T47D (cell line): ENCODE measurements at regions not wholly inside any gene's neighbourhood (a gene's known extent, or its start where the extent isn't known, plus 50 kb on each side); places are given as distances from the start of the nearest gene placed in this dataset.
"Not testable (repeated sequence)": the region's sequence is repeated elsewhere in the genome, so short reads cannot be mapped to it uniquely, and the experiment has no call there.

ENCODE experiments used
- DNase-seq, 2 experiments: peaks; one replicate each; pipeline versions ENCODE4 v3.0.0 to v3.0.0-alpha.2; 2011 to 2012; ENCODE audit warnings: low read depth in 1 of 2, low spot score in 1 of 2
- JUND ChIP-seq: IDR thresholded peaks from 2 replicates; pipeline ENCODE4 v1.6.1; 2012; ENCODE audit warnings: low read depth
- in situ Hi-C: cut with HindIII; loops from 2 replicates; pipeline ENCODE4 v1.10.0; 2016; ENCODE audit warnings: low sequenced_read_pairs, low pct_unique_long_range_greater_than_20kb

DNA sequence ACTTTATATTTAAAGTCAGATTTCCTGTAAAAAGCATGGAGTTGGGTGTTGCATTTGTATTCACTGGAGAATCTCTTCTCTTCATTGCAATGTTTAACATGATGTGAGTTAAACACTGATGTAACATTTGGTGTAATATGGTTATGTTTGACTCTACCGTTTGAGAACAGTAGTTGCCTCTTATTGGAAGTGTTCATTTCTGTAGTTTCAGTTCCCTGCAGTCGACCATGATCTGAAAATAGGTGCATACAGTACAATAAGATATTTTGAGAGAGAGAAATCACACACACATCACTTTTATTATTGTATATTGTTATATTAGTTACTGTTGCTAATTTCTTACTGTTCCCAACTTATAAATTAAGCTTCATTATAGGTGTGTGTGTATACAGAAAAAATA lies 105.2 kb upstream of the SPACA7 start:
- in situ Hi-C loops: no loop called here
- TF ChIP-seq JUND: no peak
- no peak for DNase-seq

DNA sequence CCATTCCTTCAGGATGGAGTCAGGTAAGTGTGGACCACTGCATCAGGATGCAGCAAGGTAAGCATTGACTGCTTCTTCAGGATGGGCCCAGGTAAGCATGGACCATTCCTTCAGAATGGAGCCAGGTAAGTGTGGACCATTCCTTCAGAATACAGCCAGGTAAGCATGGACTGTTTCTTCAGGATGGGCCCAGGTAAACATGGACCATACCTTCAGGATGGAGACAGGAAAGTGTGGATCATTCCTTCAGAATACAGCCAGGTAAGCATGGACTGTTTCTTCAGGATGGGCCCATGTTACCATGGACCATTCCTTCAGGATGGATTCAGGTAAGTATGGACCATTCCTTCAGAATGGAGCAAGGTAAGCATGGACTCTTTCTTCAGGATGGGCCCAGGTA lies 89.4 kb upstream of the SPACA7 start:
- DNase-seq, in situ Hi-C loops: not testable (repeated sequence)

DNA sequence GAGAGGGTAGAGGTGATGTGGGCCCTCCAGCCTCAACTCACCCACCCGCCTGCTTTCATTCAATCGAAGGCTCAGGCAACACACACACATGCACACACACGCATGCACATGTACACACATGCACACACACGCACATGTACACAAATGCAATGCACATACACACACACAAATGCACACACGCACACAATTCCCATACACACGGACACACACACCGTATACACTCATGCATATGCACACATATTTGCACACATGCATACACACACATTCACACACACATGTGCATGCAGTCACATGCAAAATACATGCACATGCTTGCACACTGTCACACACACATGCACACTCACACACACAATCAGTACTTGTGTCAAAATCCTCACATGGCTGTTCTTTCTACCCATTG lies 55.9 kb upstream of the SPACA7 start:
- no peak for TF ChIP-seq JUND
- in situ Hi-C loops: no loop called here
- no peak for DNase-seq

DNA sequence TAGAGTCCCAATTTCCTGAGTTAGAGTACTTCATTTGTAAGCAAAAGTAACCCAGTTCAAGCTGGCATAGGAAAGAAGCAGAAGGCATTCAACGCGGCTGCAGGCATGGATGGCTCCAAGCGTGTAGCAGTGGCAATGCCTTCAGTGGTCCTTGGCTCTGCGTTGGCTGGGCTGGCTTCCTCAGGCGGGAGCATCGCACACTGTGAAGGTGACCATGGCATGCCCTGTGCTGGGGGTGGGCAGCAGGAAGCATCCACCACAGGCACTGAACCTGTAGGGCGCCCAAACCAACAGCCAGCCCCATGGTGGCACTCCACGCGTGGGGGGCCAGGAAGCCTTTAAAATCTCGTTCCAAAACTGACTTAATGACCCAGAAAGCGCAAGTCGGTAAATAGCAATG lies 53.6 kb upstream of the SPACA7 start:
- in situ Hi-C loops: no loop called here
- TF ChIP-seq JUND: no peak

DNA sequence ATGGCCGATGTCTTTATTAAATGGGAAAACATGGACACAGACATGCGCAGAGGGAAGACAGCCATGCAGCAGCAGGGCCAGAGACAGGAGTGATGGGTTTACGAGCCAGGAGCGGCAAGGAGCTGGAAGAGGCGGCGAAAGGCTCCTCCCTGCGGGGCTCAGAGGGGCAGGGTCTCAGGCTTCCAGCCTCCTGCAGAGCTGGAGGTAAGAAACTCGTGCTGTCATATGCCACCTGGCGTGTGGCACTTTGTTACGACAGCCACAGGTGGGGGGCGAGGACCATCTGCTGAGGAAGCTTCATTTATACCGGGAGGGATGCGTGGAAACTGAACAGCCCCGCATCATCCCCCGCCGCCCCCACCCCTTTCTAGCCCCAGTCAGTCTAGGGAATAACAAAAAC lies 52.0 kb upstream of the SPACA7 start:
- no peak for DNase-seq
- TF ChIP-seq JUND: no peak
- in situ Hi-C loops: no loop called here

More for the DNA sequence above, 53.6 kb upstream of the SPACA7 start:
- no peak for DNase-seq

DNA sequence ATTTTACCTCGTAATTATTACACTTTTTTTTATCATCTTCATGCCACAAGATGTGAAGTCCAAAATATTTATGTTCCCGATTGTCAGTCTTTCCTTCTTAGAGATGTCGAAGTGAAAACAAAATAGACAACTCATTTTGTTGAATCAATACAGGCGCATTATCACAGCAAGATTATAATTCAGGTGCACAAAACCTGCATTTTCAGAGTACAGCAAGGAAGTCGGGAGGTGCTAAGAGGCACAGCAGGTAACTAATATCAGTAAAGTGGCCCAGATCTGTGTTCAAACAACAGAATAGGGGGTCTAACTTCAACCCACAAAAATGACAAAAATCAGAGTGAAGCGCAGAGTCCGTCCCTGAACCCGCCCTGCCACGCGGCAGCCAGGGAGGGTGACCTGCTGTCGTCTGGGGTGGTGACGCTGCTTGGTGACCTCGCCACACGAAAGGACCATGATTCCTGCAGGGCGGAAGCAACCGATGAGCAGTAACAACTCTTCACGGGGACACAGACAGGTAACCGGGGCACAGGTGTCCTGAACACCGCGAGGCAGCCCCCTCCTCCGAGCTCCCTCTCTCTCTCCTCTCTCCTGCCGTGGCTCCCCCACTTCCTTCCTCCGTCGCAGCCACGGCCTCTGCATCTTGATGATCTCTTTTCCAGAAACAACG lies 50.9 kb upstream of the SPACA7 start:
- no peak for DNase-seq
- no peak for TF ChIP-seq JUND
- in situ Hi-C loops: no loop called here

- TF ChIP-seq JUND: no peak
- in situ Hi-C loops: no loop called here
- DNase-seq: no peak
These were observed 50.1 kb upstream of the SPACA7 start for GRCh38 chr13:112325920-112326645.
